WTC11 (cell line): ENCODE measurements at regions not wholly inside any gene's neighbourhood (a gene's known extent, or its start where the extent isn't known, plus 50 kb on each side); places are given as distances from the start of the nearest gene placed in this dataset.

Experiments
- ATAC-seq: fragments of 200-7000 bp; cut with Tn5 transposase; 2 replicates; pipeline ENCODE4 v1.10.0; 2021; ENCODE audit warnings: mild to moderate bottlenecking, moderate library complexity
- CTCF ChIA-PET: fragments of 300-600 bp; sonication (Branson Sonifier 250); formaldehyde crosslinking; loops from one replicate; lab custom pipeline; 2021; ENCODE audit warnings: antibody characterized with exemption; lab: Charles Lee
- POLR2A ChIA-PET: fragments of 350-600 bp; sonication (Branson Sonifier 250); formaldehyde crosslinking; loops from one replicate; lab custom pipeline; 2021; ENCODE audit warnings: antibody characterized with exemption; lab: Charles Lee
- DNase-seq: peaks from one replicate; pipeline ENCODE4 v3.0.0; 2021; ENCODE audit warnings: low spot score
- H3K27ac Mint-ChIP-seq: 2 replicates; pipeline ENCODE4 v1.8.0; 2021; ENCODE audit warnings: mixed read lengths
- H3K27me3 Mint-ChIP-seq: 2 replicates; pipeline ENCODE4 v1.8.0; 2021; ENCODE audit warnings: low read depth, mild to moderate bottlenecking, moderate library complexity, mixed read lengths
- H3K36me3 Mint-ChIP-seq: 2 replicates; pipeline ENCODE4 v1.8.0; 2021; ENCODE audit warnings: mixed read lengths
- H3K4me1 Mint-ChIP-seq: 2 replicates; pipeline ENCODE4 v1.8.0; 2022; ENCODE audit warnings: mixed read lengths
- H3K4me3 Mint-ChIP-seq: 2 replicates; pipeline ENCODE4 v1.8.0; 2021; ENCODE audit warnings: mild to moderate bottlenecking, moderate library complexity, mixed read lengths
- H3K9me3 Mint-ChIP-seq: 2 replicates; pipeline ENCODE4 v1.8.0; 2021; ENCODE audit warnings: mixed read lengths
- CBFB ChIP-seq: sonication (generic); formaldehyde crosslinking; IDR thresholded peaks from 2 replicates; pipeline ENCODE4 v1.8.1; 2022; ENCODE audit warnings: mild to moderate bottlenecking, low read depth, missing genetic modification reagents
- EMX1 ChIP-seq: fragments of 250-450 bp; sonication (Bioruptor Pico); IDR thresholded peaks from 2 replicates; pipeline ENCODE4 v1.8.0; 2021; ENCODE audit warnings: mild to moderate bottlenecking
- FOXK1 ChIP-seq: sonication (generic); formaldehyde crosslinking; IDR thresholded peaks from 2 replicates; pipeline ENCODE4 v1.8.0; 2022; ENCODE audit warnings: mild to moderate bottlenecking, moderate library complexity, missing genetic modification reagents
- FOXP1 ChIP-seq: sonication (generic); formaldehyde crosslinking; IDR thresholded peaks from 2 replicates; pipeline ENCODE4 v1.8.0; 2022; ENCODE audit warnings: missing genetic modification reagents, mild to moderate bottlenecking, moderate library complexity, borderline replicate concordance
- GTF2I ChIP-seq: fragments of 250-450 bp; sonication (Bioruptor Pico); conservative IDR thresholded peaks from 2 replicates; pipeline ENCODE4 v1.4.0; 2021; ENCODE audit warnings: mild to moderate bottlenecking
- HMGA2 ChIP-seq: fragments of 250-450 bp; sonication (Bioruptor Pico); IDR thresholded peaks from 2 replicates; pipeline ENCODE4 v1.4.0; 2021; ENCODE audit warnings: mild to moderate bottlenecking, moderate library complexity
- JAZF1 ChIP-seq: fragments of 250-450 bp; sonication (Bioruptor Pico); IDR thresholded peaks from 2 replicates; pipeline ENCODE4 v1.9.0; 2021; ENCODE audit warnings: moderate library complexity, mild to moderate bottlenecking, inconsistent platforms
- JUN ChIP-seq: sonication (generic); formaldehyde crosslinking; IDR thresholded peaks from 2 replicates; pipeline ENCODE4 v1.8.0; 2023; ENCODE audit warnings: mild to moderate bottlenecking, missing genetic modification reagents
- NFE2L1 ChIP-seq: sonication (generic); formaldehyde crosslinking; IDR thresholded peaks from 2 replicates; pipeline ENCODE4 v1.8.1; 2023; ENCODE audit warnings: missing genetic modification reagents
- PRRX2 ChIP-seq: fragments of 250-450 bp; sonication (Bioruptor Pico); IDR thresholded peaks from 2 replicates; pipeline ENCODE4 v1.8.0; 2021; ENCODE audit warnings: mild to moderate bottlenecking
- RELA ChIP-seq: sonication (generic); formaldehyde crosslinking; IDR thresholded peaks from 2 replicates; pipeline ENCODE4 v1.8.1; 2022; ENCODE audit warnings: missing genetic modification reagents, mild to moderate bottlenecking, borderline replicate concordance
- SP1 ChIP-seq: sonication (generic); formaldehyde crosslinking; conservative IDR thresholded peaks from 2 replicates; pipeline ENCODE4 v1.8.1; 2022; ENCODE audit warnings: missing genetic modification reagents
- TCF7 ChIP-seq: sonication (generic); formaldehyde crosslinking; IDR thresholded peaks from 2 replicates; pipeline ENCODE4 v1.8.0; 2022; ENCODE audit warnings: mild to moderate bottlenecking, low read depth, missing genetic modification reagents, moderate library complexity
- TEAD4 ChIP-seq: sonication (generic); formaldehyde crosslinking; IDR thresholded peaks from 2 replicates; pipeline ENCODE4 v1.8.0; 2022; ENCODE audit warnings: mild to moderate bottlenecking, missing genetic modification reagents
- ZBTB21 ChIP-seq: sonication (generic); formaldehyde crosslinking; IDR thresholded peaks from 2 replicates; pipeline ENCODE4 v1.8.1; 2023; ENCODE audit warnings: mild to moderate bottlenecking, missing genetic modification reagents, borderline replicate concordance
- ZNF416 ChIP-seq: fragments of 250-450 bp; sonication (Bioruptor Pico); IDR thresholded peaks from 2 replicates; pipeline ENCODE4 v1.9.0; 2021; ENCODE audit warnings: mild to moderate bottlenecking, inconsistent platforms
- TF ChIP-seq, protein P1 (sequence below): sonication (generic); formaldehyde crosslinking; IDR thresholded peaks from 2 replicates; pipeline ENCODE4 v1.8.0; 2022; ENCODE audit warnings: missing genetic modification reagents
- TF ChIP-seq, protein P2 (sequence below): sonication (generic); formaldehyde crosslinking; IDR thresholded peaks from 2 replicates; pipeline ENCODE4 v1.8.1; 2023; ENCODE audit warnings: mild to moderate bottlenecking, missing genetic modification reagents, moderate library complexity
- TF ChIP-seq, protein P3 (sequence below): sonication (generic); formaldehyde crosslinking; IDR thresholded peaks from 2 replicates; pipeline ENCODE4 v1.8.0; 2022; ENCODE audit warnings: mild to moderate bottlenecking, missing genetic modification reagents
- TF ChIP-seq, protein P4 (sequence below): sonication (generic); formaldehyde crosslinking; IDR thresholded peaks from 2 replicates; pipeline ENCODE4 v1.8.1; 2023; ENCODE audit warnings: mild to moderate bottlenecking, missing genetic modification reagents, moderate library complexity
- TF ChIP-seq, protein P5 (sequence below): fragments of 250-450 bp; sonication (Bioruptor Pico); IDR thresholded peaks from 2 replicates; pipeline ENCODE4 v1.9.0; 2021; ENCODE audit warnings: moderate library complexity, mild to moderate bottlenecking, inconsistent platforms, borderline replicate concordance
- TF ChIP-seq, protein P6 (sequence below): sonication (generic); formaldehyde crosslinking; IDR thresholded peaks from 2 replicates; pipeline ENCODE4 v1.8.1; 2022; ENCODE audit warnings: missing genetic modification reagents, borderline replicate concordance
- TF ChIP-seq, protein P7 (sequence below): sonication (generic); formaldehyde crosslinking; IDR thresholded peaks from 2 replicates; pipeline ENCODE4 v1.8.0; 2023; ENCODE audit warnings: mild to moderate bottlenecking, missing genetic modification reagents

DNA sequence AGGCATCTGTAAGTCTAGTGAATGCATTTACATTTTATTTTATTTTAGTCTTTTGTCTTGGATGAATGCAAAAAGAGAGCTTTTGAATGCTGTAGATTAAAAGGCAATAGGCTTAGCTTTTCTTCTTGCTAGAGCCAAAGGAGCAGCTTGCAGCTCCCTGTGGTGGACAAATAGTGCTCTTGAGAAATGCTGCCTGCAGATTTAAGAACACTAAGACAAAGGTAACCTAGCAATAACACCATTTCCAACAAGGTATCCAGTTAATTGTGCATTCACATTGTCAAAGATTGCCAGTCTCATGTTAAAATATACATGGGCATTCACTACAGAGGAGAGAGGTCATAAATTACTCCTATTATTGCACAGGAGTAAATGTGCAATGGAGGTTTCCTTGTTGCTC lies 859.2 kb upstream of the PRKX start (continued):
- TF ChIP-seq, protein P1, sequence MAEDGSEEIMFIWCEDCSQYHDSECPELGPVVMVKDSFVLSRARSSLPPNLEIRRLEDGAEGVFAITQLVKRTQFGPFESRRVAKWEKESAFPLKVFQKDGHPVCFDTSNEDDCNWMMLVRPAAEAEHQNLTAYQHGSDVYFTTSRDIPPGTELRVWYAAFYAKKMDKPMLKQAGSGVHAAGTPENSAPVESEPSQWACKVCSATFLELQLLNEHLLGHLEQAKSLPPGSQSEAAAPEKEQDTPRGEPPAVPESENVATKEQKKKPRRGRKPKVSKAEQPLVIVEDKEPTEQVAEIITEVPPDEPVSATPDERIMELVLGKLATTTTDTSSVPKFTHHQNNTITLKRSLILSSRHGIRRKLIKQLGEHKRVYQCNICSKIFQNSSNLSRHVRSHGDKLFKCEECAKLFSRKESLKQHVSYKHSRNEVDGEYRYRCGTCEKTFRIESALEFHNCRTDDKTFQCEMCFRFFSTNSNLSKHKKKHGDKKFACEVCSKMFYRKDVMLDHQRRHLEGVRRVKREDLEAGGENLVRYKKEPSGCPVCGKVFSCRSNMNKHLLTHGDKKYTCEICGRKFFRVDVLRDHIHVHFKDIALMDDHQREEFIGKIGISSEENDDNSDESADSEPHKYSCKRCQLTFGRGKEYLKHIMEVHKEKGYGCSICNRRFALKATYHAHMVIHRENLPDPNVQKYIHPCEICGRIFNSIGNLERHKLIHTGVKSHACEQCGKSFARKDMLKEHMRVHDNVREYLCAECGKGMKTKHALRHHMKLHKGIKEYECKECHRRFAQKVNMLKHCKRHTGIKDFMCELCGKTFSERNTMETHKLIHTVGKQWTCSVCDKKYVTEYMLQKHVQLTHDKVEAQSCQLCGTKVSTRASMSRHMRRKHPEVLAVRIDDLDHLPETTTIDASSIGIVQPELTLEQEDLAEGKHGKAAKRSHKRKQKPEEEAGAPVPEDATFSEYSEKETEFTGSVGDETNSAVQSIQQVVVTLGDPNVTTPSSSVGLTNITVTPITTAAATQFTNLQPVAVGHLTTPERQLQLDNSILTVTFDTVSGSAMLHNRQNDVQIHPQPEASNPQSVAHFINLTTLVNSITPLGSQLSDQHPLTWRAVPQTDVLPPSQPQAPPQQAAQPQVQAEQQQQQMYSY (CRISPR knock-in tag) = no peak
- no peak for TF ChIP-seq NFE2L1 (CRISPR knock-in tag)
- no peak for TF ChIP-seq TCF7 (CRISPR knock-in tag)
- TF ChIP-seq, protein P2, sequence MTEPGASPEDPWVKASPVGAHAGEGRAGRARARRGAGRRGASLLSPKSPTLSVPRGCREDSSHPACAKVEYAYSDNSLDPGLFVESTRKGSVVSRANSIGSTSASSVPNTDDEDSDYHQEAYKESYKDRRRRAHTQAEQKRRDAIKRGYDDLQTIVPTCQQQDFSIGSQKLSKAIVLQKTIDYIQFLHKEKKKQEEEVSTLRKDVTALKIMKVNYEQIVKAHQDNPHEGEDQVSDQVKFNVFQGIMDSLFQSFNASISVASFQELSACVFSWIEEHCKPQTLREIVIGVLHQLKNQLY = no peak
- no peak for TF ChIP-seq FOXK1
- TF ChIP-seq HMGA2 (CRISPR knock-in tag) = no peak
- TF ChIP-seq, protein P3, sequence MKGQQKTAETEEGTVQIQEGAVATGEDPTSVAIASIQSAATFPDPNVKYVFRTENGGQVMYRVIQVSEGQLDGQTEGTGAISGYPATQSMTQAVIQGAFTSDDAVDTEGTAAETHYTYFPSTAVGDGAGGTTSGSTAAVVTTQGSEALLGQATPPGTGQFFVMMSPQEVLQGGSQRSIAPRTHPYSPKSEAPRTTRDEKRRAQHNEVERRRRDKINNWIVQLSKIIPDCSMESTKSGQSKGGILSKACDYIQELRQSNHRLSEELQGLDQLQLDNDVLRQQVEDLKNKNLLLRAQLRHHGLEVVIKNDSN (CRISPR knock-in tag) = no peak

DNA sequence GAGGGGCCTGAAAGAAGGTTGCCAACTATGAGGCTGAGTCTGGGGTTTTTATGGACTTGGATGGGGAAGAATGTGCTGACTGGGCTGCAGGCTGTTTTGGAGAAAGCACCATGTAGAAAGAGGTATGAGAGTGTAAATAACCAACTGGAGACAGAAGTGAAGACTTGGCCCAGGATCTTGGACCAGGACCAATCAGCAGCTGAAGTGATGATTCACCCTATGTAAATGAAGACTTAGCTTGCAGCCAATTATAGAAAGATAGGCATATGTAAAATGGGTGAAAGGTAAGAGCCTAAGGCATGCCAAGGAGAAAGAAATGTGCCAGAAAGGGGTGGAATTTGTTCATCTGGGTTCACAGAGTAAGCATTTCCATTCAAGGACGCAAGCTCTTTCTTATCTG lies 856.7 kb upstream of the PRKX start:
- Mint-ChIP-seq H3K4me1 (peaks cover 39% of the 10 kb centered on the region), H3K9me3 (peaks cover 8% of the 10 kb centered on the region), H3K27me3 (no peaks in the 10 kb centered on the region), H3K36me3 (no peaks in the 10 kb centered on the region), H3K4me3 (no peak overlapping the region), H3K27ac (no peak overlapping the region)
- ATAC-seq = no peak; the same call in 1 of the 2 replicates
- POLR2A ChIA-PET = no interaction called here
- CTCF ChIA-PET = no interaction called here
- TF ChIP-seq FOXK1 (no peak), EMX1 (CRISPR knock-in tag) (no peak), PRRX2 (no peak), CBFB (no peak), RELA (no peak), JAZF1 (CRISPR knock-in tag) (no peak), SP1 (CRISPR knock-in tag) (no peak), ZNF416 (no peak), JUN (CRISPR knock-in tag) (no peak), TCF7 (CRISPR knock-in tag) (no peak), ZBTB21 (CRISPR knock-in tag) (no peak), GTF2I (CRISPR knock-in tag) (no peak), FOXP1 (no peak), TEAD4 (no peak)
- TF ChIP-seq, protein P4, sequence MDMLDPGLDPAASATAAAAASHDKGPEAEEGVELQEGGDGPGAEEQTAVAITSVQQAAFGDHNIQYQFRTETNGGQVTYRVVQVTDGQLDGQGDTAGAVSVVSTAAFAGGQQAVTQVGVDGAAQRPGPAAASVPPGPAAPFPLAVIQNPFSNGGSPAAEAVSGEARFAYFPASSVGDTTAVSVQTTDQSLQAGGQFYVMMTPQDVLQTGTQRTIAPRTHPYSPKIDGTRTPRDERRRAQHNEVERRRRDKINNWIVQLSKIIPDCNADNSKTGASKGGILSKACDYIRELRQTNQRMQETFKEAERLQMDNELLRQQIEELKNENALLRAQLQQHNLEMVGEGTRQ (CRISPR knock-in tag) = no peak
- TF ChIP-seq, protein P5, sequence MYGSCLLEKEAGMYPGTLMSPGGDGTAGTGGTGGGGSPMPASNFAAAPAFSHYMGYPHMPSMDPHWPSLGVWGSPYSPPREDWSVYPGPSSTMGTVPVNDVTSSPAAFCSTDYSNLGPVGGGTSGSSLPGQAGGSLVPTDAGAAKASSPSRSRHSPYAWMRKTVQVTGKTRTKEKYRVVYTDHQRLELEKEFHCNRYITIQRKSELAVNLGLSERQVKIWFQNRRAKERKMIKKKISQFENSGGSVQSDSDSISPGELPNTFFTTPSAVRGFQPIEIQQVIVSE (CRISPR knock-in tag) = no peak
- TF ChIP-seq, protein P1 (CRISPR knock-in tag) = no peak
- TF ChIP-seq, protein P6, sequence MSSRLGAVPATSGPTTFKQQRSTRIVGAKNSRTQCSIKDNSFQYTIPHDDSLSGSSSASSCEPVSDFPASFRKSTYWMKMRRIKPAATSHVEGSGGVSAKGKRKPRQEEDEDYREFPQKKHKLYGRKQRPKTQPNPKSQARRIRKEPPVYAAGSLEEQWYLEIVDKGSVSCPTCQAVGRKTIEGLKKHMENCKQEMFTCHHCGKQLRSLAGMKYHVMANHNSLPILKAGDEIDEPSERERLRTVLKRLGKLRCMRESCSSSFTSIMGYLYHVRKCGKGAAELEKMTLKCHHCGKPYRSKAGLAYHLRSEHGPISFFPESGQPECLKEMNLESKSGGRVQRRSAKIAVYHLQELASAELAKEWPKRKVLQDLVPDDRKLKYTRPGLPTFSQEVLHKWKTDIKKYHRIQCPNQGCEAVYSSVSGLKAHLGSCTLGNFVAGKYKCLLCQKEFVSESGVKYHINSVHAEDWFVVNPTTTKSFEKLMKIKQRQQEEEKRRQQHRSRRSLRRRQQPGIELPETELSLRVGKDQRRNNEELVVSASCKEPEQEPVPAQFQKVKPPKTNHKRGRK (CRISPR knock-in tag) = no peak
- TF ChIP-seq, protein P7, sequence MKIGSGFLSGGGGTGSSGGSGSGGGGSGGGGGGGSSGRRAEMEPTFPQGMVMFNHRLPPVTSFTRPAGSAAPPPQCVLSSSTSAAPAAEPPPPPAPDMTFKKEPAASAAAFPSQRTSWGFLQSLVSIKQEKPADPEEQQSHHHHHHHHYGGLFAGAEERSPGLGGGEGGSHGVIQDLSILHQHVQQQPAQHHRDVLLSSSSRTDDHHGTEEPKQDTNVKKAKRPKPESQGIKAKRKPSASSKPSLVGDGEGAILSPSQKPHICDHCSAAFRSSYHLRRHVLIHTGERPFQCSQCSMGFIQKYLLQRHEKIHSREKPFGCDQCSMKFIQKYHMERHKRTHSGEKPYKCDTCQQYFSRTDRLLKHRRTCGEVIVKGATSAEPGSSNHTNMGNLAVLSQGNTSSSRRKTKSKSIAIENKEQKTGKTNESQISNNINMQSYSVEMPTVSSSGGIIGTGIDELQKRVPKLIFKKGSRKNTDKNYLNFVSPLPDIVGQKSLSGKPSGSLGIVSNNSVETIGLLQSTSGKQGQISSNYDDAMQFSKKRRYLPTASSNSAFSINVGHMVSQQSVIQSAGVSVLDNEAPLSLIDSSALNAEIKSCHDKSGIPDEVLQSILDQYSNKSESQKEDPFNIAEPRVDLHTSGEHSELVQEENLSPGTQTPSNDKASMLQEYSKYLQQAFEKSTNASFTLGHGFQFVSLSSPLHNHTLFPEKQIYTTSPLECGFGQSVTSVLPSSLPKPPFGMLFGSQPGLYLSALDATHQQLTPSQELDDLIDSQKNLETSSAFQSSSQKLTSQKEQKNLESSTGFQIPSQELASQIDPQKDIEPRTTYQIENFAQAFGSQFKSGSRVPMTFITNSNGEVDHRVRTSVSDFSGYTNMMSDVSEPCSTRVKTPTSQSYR (CRISPR knock-in tag) = no peak
- TF ChIP-seq, all 79 proteins: peak for 0
- DNase-seq = no peak
